IMR-90 (cell line): ENCODE measurements at regions not wholly inside any gene's neighbourhood (a gene's known extent, or its start where the extent isn't known, plus 50 kb on each side); places are given as distances from the start of the nearest gene placed in this dataset.

Experiments
- ATAC-seq: fragments of 200-7000 bp; cut with Tn5 transposase; 2 replicates; pipeline ENCODE4 v1.9.1; 2020; ENCODE audit warnings: low read depth, mild to moderate bottlenecking, moderate library complexity
- BruUV-seq: library from RNA; stranded (reverse); fragments of 400-500 nt; replicated peaks from 2 replicates; lab custom pipeline; 2021; lab: Mats Ljungman, UMichigan
- CTCF ChIA-PET: fragments of 300-600 bp; formaldehyde crosslinking; extraction: SDS; loops from one replicate; lab custom pipeline; 2021; ENCODE audit warnings: antibody characterized with exemption; lab: Yijun Ruan, JAX
- POLR2A ChIA-PET: fragments of 300-600 bp; sonication (Branson Sonifier 250); formaldehyde crosslinking; loops from one replicate; lab custom pipeline; 2022; ENCODE audit warnings: antibody characterized with exemption; ENCODE audit not compliant: unreplicated experiment; lab: Charles Lee
- DNase-seq: peaks from one replicate; pipeline ENCODE4 v3.0.0; 2013
- H2AFZ ChIP-seq: replicated peaks from 2 replicates; pipeline ENCODE3; 2013; ENCODE audit warnings: low read length, mild to moderate bottlenecking; ENCODE audit not compliant: poor library complexity
- H2AK5ac ChIP-seq: 2 replicates; pipeline ENCODE4 v1.6.1; 2013; ENCODE audit warnings: low read depth, low read length, inconsistent platforms
- H2AK9ac ChIP-seq: replicated peaks from 2 replicates; pipeline ENCODE3; 2013; ENCODE audit warnings: mild to moderate bottlenecking, low read depth, low read length, moderate library complexity; ENCODE audit not compliant: poor library complexity
- H2BK120ac ChIP-seq: 2 replicates; pipeline ENCODE4 v1.6.1; 2013; ENCODE audit warnings: low read depth, low read length, inconsistent platforms
- H2BK15ac ChIP-seq: 3 replicates; pipeline ENCODE4 v1.6.1; 2013; ENCODE audit warnings: low read depth, low read length, inconsistent platforms
- H2BK20ac ChIP-seq: 2 replicates; pipeline ENCODE4 v1.6.1; 2013; ENCODE audit warnings: low read depth, mild to moderate bottlenecking, inconsistent platforms, low read length, moderate library complexity
- H2BK5ac ChIP-seq: 2 replicates; pipeline ENCODE4 v1.6.1; 2013; ENCODE audit warnings: mild to moderate bottlenecking, low read depth, low read length, inconsistent platforms; ENCODE audit not compliant: poor library complexity, severe bottlenecking
- H3K14ac ChIP-seq: replicated peaks from 2 replicates; pipeline ENCODE4 v1.6.1; 2013; ENCODE audit warnings: low read depth, low read length, inconsistent platforms
- H3K18ac ChIP-seq: 2 replicates; pipeline ENCODE4 v1.6.1; 2013; ENCODE audit warnings: low read depth, low read length, control low read depth
- H3K23ac ChIP-seq: 2 replicates; pipeline ENCODE4 v1.6.1; 2013; ENCODE audit warnings: low read depth, low read length, inconsistent platforms
- H3K27ac ChIP-seq: 2 replicates; pipeline ENCODE4 v1.5.1; 2013; ENCODE audit warnings: mild to moderate bottlenecking, control low read depth, low read length; ENCODE audit not compliant: insufficient read depth
- H3K27me3 ChIP-seq: 2 replicates; pipeline ENCODE4 v1.6.1; 2013; ENCODE audit warnings: low read length; ENCODE audit not compliant: control insufficient read depth, insufficient read depth
- H3K36me3 ChIP-seq: 2 replicates; pipeline ENCODE4 v1.6.1; 2013; ENCODE audit warnings: low read length, mixed read lengths; ENCODE audit not compliant: control insufficient read depth, insufficient read depth
- H3K4ac ChIP-seq: 2 replicates; pipeline ENCODE4 v1.6.1; 2013; ENCODE audit warnings: low read depth, low read length, inconsistent platforms
- H3K4me1 ChIP-seq: 2 replicates; pipeline ENCODE4 v1.6.1; 2013; ENCODE audit warnings: low read length, mixed read lengths; ENCODE audit not compliant: control insufficient read depth, insufficient read depth
- H3K4me2 ChIP-seq: 2 replicates; pipeline ENCODE4 v1.6.1; 2013; ENCODE audit warnings: low read depth, mild to moderate bottlenecking, control low read depth, low read length, moderate library complexity
- H3K4me3 ChIP-seq: 2 replicates; pipeline ENCODE4 v1.5.1; 2013; ENCODE audit warnings: low read depth, mild to moderate bottlenecking, control low read depth, low read length, moderate library complexity; ENCODE audit not compliant: insufficient read depth
- H3K56ac ChIP-seq: 2 replicates; pipeline ENCODE4 v1.6.1; 2013; ENCODE audit warnings: low read length, inconsistent platforms; ENCODE audit not compliant: insufficient read depth; ENCODE audit errors: extremely low read depth
- H3K79me1 ChIP-seq, 2 experiments: 2 replicates each; pipeline ENCODE4 v1.6.1; 2013; ENCODE audit warnings: low read length in 2 of 2, inconsistent platforms in 1 of 2, low read depth in 1 of 2
- H3K9ac ChIP-seq: 2 replicates; pipeline ENCODE4 v1.6.1; 2013; ENCODE audit warnings: low read depth, low read length, control low read depth
- H3K9me1 ChIP-seq: 2 replicates; pipeline ENCODE4 v1.6.1; 2013; ENCODE audit warnings: low read length, inconsistent platforms; ENCODE audit not compliant: insufficient read depth
- H3K9me3 ChIP-seq: 2 replicates; pipeline ENCODE4 v1.6.1; 2013; ENCODE audit warnings: low read length; ENCODE audit not compliant: control insufficient read depth, insufficient read depth
- H4K20me1 ChIP-seq: 2 replicates; pipeline ENCODE4 v1.6.1; 2013; ENCODE audit warnings: low read length, inconsistent platforms; ENCODE audit not compliant: insufficient read depth
- H4K5ac ChIP-seq: 2 replicates; pipeline ENCODE4 v1.6.1; 2013; ENCODE audit warnings: mild to moderate bottlenecking, low read depth, low read length, control low read depth
- H4K8ac ChIP-seq, 2 experiments: 2 replicates each; pipeline ENCODE4 v1.6.1; 2013; ENCODE audit warnings: low read depth in 2 of 2, low read length in 2 of 2, control low read depth in 1 of 2, inconsistent platforms in 1 of 2
- H4K91ac ChIP-seq: 2 replicates; pipeline ENCODE4 v1.6.1; 2013; ENCODE audit warnings: low read depth, low read length, inconsistent platforms; ENCODE audit not compliant: insufficient read depth
- BHLHE40 ChIP-seq: fragments of 150-350 bp; IDR thresholded peaks from 2 replicates; pipeline ENCODE4 v1.6.1; 2016; ENCODE audit warnings: mild to moderate bottlenecking, low read depth, low read length
- CEBPB ChIP-seq: IDR thresholded peaks from 2 replicates; pipeline ENCODE4 v1.6.1; 2012; ENCODE audit warnings: low read depth, low read length, improper control_type of control experiment
- CHD1 ChIP-seq: IDR thresholded peaks from 2 replicates; pipeline ENCODE4 v1.6.1; 2012; ENCODE audit warnings: low read depth, low read length, improper control_type of control experiment
- FOS ChIP-seq: fragments of 150-350 bp; IDR thresholded peaks from 2 replicates; pipeline ENCODE4 v1.6.1; 2016; ENCODE audit warnings: low read depth, low read length
- MAFK ChIP-seq: IDR thresholded peaks from 2 replicates; pipeline ENCODE4 v1.6.1; 2012; ENCODE audit warnings: low read depth, low read length, improper control_type of control experiment
- MAZ ChIP-seq: IDR thresholded peaks from 2 replicates; pipeline ENCODE4 v1.6.1; 2012; ENCODE audit warnings: low read depth, mild to moderate bottlenecking, low read length, improper control_type of control experiment, moderate library complexity, borderline replicate concordance
- MXI1 ChIP-seq: IDR thresholded peaks from 2 replicates; pipeline ENCODE4 v1.6.1; 2012; ENCODE audit warnings: low read depth, mild to moderate bottlenecking, low read length, moderate library complexity, borderline replicate concordance
- NFE2L2 ChIP-seq: fragments of 150-350 bp; IDR thresholded peaks from 2 replicates; pipeline ENCODE4 v1.6.1; 2016; ENCODE audit warnings: low read depth, mild to moderate bottlenecking, low read length
- POLR2A ChIP-seq: IDR thresholded peaks from 2 replicates; pipeline ENCODE4 v1.6.1; 2012; ENCODE audit warnings: mild to moderate bottlenecking, low read depth, low read length
- RAD21 ChIP-seq: IDR thresholded peaks from 2 replicates; pipeline ENCODE4 v1.6.1; 2012; ENCODE audit warnings: low read length, improper control_type of control experiment
- RCOR1 ChIP-seq: IDR thresholded peaks from 2 replicates; pipeline ENCODE4 v1.6.1; 2012; ENCODE audit warnings: mild to moderate bottlenecking, low read length, improper control_type of control experiment; ENCODE audit not compliant: insufficient replicate concordance
- RFX5 ChIP-seq: IDR thresholded peaks from 2 replicates; pipeline ENCODE4 v1.8.0; 2012; ENCODE audit warnings: low read depth, mild to moderate bottlenecking, low read length, moderate library complexity
- SMC3 ChIP-seq: fragments of 150-350 bp; IDR thresholded peaks from 2 replicates; pipeline ENCODE4 v1.6.1; 2016; ENCODE audit warnings: low read depth, mild to moderate bottlenecking, antibody characterized with exemption, low read length, moderate library complexity
- WGBS, 2 experiments: methylation state at CpG; one replicate each; pipeline versions ENCODE4 v1.1.5 to v1.1.7; 2013; ENCODE audit warnings: missing lambda C conversion rate in 2 of 2; ENCODE audit not compliant: insufficient read length in 1 of 2; ENCODE audit errors: extremely low coverage in 2 of 2; 5-methylcytosine and 5-hydroxymethylcytosine counted together
- dilution Hi-C: fragments of 300-500 bp; cut with HindIII; formaldehyde crosslinking; loops from one replicate; pipeline ENCODE4 v1.14.3; 2018; ENCODE audit warnings: low sequenced_read_pairs; ENCODE audit not compliant: unreplicated experiment
- in situ Hi-C: fragments of 300-500 bp; cut with MboI; formaldehyde crosslinking; loops from 3 replicates; pipeline ENCODE4 v1.14.3; 2019; ENCODE audit warnings: low sequenced_read_pairs, inconsistent platforms, mixed read lengths
- intact Hi-C: fragments of 100-400 bp; cut with micrococcal nuclease; formaldehyde crosslinking; loops from 2 replicates; pipeline ENCODE4 v1.10.0; 2022
- TF ChIP-seq, protein P1 (sequence below): fragments of 150-350 bp; IDR thresholded peaks from 2 replicates; pipeline ENCODE4 v1.6.1; 2017; ENCODE audit warnings: mild to moderate bottlenecking, antibody characterized with exemption, low read length, low read depth
- TF ChIP-seq, protein P2 (sequence below): conservative IDR thresholded peaks from 2 replicates; pipeline ENCODE4 v1.5.1; 2012; ENCODE audit warnings: mild to moderate bottlenecking, low read depth, low read length, improper control_type of control experiment
- TF ChIP-seq, protein P3 (sequence below): fragments of 150-350 bp; IDR thresholded peaks from 2 replicates; pipeline ENCODE4 v1.6.1; 2016; ENCODE audit warnings: low read depth, mild to moderate bottlenecking, low read length, moderate library complexity, borderline replicate concordance

DNA sequence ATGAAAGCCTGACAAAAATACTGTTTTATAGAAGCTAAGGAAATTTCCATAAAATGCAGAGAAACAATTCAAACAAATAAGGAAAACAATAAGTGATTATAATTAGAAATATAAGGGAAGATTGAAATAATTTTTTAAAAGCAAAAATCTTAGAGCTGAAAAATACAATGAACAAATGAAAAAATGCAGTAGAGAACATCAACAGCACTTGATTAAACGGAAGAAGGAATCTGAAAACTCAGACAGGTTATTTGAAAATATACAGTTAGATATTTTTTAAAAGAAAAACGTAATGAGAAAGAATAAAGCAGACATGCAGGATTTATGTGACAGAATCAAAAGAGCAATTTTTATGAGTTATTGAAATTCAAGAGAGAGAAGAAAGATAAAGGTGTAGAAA lies 279.1 kb upstream of the MAGI2 start:
- Histone ChIP-seq H3K4me1 (no peaks in the 10 kb centered on the region), H3K27me3 (no peaks in the 10 kb centered on the region)

More for the DNA sequence above, 279.1 kb upstream of the MAGI2 start:
- no peak overlapping the region for H3K4ac ChIP-seq
- DNase-seq (no peak), ATAC-seq (no peak)
- H2BK20ac ChIP-seq, result no peak overlapping the region
- no peaks in the 10 kb centered on the region for H3K79me1 ChIP-seq
- no TSS peak for BruUV-seq
- H4K8ac ChIP-seq, result no peak overlapping the region
- in situ Hi-C loops (no loop called here), intact Hi-C loops (no loop called here), dilution Hi-C loops (no loop called here)
- no peak overlapping the region for H2AK9ac ChIP-seq
- no peak overlapping the region for H2AFZ ChIP-seq
- H3K56ac ChIP-seq, result no peak overlapping the region
- H3K23ac ChIP-seq, result no peak overlapping the region
- no peaks in the 10 kb centered on the region for H3K36me3 ChIP-seq
- TF ChIP-seq FOS, result no peak
- no peak for TF ChIP-seq RFX5
- TF ChIP-seq MAZ, result no peak
- TF ChIP-seq, protein P1, sequence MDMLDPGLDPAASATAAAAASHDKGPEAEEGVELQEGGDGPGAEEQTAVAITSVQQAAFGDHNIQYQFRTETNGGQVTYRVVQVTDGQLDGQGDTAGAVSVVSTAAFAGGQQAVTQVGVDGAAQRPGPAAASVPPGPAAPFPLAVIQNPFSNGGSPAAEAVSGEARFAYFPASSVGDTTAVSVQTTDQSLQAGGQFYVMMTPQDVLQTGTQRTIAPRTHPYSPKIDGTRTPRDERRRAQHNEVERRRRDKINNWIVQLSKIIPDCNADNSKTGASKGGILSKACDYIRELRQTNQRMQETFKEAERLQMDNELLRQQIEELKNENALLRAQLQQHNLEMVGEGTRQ, result no peak
- TF ChIP-seq, protein P2, sequence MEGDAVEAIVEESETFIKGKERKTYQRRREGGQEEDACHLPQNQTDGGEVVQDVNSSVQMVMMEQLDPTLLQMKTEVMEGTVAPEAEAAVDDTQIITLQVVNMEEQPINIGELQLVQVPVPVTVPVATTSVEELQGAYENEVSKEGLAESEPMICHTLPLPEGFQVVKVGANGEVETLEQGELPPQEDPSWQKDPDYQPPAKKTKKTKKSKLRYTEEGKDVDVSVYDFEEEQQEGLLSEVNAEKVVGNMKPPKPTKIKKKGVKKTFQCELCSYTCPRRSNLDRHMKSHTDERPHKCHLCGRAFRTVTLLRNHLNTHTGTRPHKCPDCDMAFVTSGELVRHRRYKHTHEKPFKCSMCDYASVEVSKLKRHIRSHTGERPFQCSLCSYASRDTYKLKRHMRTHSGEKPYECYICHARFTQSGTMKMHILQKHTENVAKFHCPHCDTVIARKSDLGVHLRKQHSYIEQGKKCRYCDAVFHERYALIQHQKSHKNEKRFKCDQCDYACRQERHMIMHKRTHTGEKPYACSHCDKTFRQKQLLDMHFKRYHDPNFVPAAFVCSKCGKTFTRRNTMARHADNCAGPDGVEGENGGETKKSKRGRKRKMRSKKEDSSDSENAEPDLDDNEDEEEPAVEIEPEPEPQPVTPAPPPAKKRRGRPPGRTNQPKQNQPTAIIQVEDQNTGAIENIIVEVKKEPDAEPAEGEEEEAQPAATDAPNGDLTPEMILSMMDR, result no peak
- no peak for TF ChIP-seq RCOR1
- no peak for TF ChIP-seq CHD1
- no peak for TF ChIP-seq RAD21
- TF ChIP-seq BHLHE40, result no peak
- no peak for TF ChIP-seq SMC3
- TF ChIP-seq POLR2A, result no peak
- no peak for TF ChIP-seq MAFK
- TF ChIP-seq, protein P3, sequence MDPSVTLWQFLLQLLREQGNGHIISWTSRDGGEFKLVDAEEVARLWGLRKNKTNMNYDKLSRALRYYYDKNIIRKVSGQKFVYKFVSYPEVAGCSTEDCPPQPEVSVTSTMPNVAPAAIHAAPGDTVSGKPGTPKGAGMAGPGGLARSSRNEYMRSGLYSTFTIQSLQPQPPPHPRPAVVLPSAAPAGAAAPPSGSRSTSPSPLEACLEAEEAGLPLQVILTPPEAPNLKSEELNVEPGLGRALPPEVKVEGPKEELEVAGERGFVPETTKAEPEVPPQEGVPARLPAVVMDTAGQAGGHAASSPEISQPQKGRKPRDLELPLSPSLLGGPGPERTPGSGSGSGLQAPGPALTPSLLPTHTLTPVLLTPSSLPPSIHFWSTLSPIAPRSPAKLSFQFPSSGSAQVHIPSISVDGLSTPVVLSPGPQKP, result no peak
- TF ChIP-seq NFE2L2, result no peak
- no peak for TF ChIP-seq CEBPB
- no peak for TF ChIP-seq MXI1
- ChIA-PET CTCF (no interaction called here), POLR2A (no interaction called here)
- H3K9me3 ChIP-seq, result peaks cover 10% of the 10 kb centered on the region
- H3K27ac ChIP-seq, result no peak overlapping the region
- no peaks in the 10 kb centered on the region for H4K20me1 ChIP-seq
- H3K9me1 ChIP-seq, result no peaks in the 10 kb centered on the region
- no peak overlapping the region for H2BK120ac ChIP-seq
- no CpG with 5 or more reads among the region's 2 CpGs for WGBS, 2 experiments
- no peak overlapping the region for H3K9ac ChIP-seq
- H2BK15ac ChIP-seq, result no peak overlapping the region
- no peak overlapping the region for H4K5ac ChIP-seq
- no peak overlapping the region for H4K91ac ChIP-seq
- H3K14ac ChIP-seq, result no peak overlapping the region
- H3K4me2 ChIP-seq, result no peak overlapping the region
- H2BK5ac ChIP-seq, result no peak overlapping the region
- H3K18ac ChIP-seq, result no peak overlapping the region
- no peak overlapping the region for H3K4me3 ChIP-seq
- no peak overlapping the region for H2AK5ac ChIP-seq
